ENCODE measurements at regions not wholly inside any gene's neighbourhood (a gene's known extent, or its start where the extent isn't known, plus 50 kb on each side); places are given as distances from the start of the nearest gene placed in this dataset.

DNA sequence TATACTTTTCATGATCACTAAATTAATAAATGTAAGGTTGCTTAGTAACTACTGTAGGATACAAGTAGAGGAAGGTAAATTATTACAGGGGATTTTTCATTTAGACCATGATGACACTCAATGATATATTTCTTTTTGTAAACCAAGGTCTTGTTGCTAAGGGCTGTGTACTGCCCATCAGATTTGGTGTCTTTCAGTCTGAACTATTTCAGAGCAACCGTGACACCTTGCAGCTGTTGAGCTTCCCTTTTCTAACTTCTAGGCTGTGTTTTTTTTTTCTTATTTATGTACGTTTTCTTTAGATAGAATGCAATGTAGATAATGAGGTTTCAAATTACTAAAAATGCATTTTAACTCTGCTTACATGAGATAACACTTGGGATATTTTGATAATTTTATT is 292.0 kb upstream of the MBL2 start:
- H3K9me3 ChIP-seq (ENCODE audit: low read depth): no peaks in the 10 kb centered on the region
- H3K4me1 ChIP-seq: no peaks in the 10 kb centered on the region
- Mint-ChIP-seq H3K4me1 (no peaks in the 10 kb centered on the region), H3K9me3 (no peaks in the 10 kb centered on the region), H3K27me3 (ENCODE audit: insufficient read depth, low read depth) (no peaks in the 10 kb centered on the region), H3K36me3 (no peaks in the 10 kb centered on the region), H3K27ac (no peak overlapping the region), H3K4me3 (no peak overlapping the region)
- H3K79me2 ChIP-seq (ENCODE audit: low read depth): no peaks in the 10 kb centered on the region
- H3F3A ChIP-seq (ENCODE audit: low read depth): no peaks in the 10 kb centered on the region
- no peak overlapping the region for H3K27ac ChIP-seq
- no peak overlapping the region for H2AFZ ChIP-seq (replicated peaks)
- no peaks in the 10 kb centered on the region for H3K27me3 ChIP-seq
- no peak overlapping the region for H3K4me3 ChIP-seq
- H3K9ac ChIP-seq: no peak overlapping the region
- no peaks in the 10 kb centered on the region for H4K20me1 ChIP-seq (ENCODE audit: low read depth)
- TF ChIP-seq, protein P1, sequence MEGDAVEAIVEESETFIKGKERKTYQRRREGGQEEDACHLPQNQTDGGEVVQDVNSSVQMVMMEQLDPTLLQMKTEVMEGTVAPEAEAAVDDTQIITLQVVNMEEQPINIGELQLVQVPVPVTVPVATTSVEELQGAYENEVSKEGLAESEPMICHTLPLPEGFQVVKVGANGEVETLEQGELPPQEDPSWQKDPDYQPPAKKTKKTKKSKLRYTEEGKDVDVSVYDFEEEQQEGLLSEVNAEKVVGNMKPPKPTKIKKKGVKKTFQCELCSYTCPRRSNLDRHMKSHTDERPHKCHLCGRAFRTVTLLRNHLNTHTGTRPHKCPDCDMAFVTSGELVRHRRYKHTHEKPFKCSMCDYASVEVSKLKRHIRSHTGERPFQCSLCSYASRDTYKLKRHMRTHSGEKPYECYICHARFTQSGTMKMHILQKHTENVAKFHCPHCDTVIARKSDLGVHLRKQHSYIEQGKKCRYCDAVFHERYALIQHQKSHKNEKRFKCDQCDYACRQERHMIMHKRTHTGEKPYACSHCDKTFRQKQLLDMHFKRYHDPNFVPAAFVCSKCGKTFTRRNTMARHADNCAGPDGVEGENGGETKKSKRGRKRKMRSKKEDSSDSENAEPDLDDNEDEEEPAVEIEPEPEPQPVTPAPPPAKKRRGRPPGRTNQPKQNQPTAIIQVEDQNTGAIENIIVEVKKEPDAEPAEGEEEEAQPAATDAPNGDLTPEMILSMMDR (IDR thresholded peaks at IDR 0.05): no peak
- no peak for TF ChIP-seq EZH2phosphoT487 (IDR thresholded peaks at IDR 0.05)
- no peak for TF ChIP-seq EZH2 (IDR thresholded peaks at IDR 0.05)
- H3K36me3 ChIP-seq: peaks cover 4% of the 10 kb centered on the region
- H3K4me2 ChIP-seq: no peak overlapping the region
- no peak for DNase-seq (ENCODE audit: low spot score)

GRCh38 chr10:53063805-53064204 is 291.2 kb upstream of the MBL2 start:
- Histone ChIP-seq H3K9me3 (ENCODE audit: low read depth) (no peaks in the 10 kb centered on the region), H3K9ac (no peak overlapping the region), H3K4me2 (no peak overlapping the region), H3K79me2 (ENCODE audit: low read depth) (no peaks in the 10 kb centered on the region), H3F3A (ENCODE audit: low read depth) (no peaks in the 10 kb centered on the region), H2AFZ (replicated peaks) (no peak overlapping the region), H3K36me3 (peaks cover 4% of the 10 kb centered on the region), H3K4me3 (no peak overlapping the region), H3K27me3 (no peaks in the 10 kb centered on the region), H3K27ac (no peak overlapping the region), H3K4me1 (no peaks in the 10 kb centered on the region), H4K20me1 (ENCODE audit: low read depth) (no peaks in the 10 kb centered on the region)
- TF ChIP-seq, protein P1 (IDR thresholded peaks at IDR 0.05): no peak
- Mint-ChIP-seq H3K36me3 (no peaks in the 10 kb centered on the region), H3K27me3 (ENCODE audit: insufficient read depth, low read depth) (no peaks in the 10 kb centered on the region), H3K27ac (no peak overlapping the region), H3K4me3 (no peak overlapping the region), H3K9me3 (no peaks in the 10 kb centered on the region), H3K4me1 (no peaks in the 10 kb centered on the region)
- no peak for DNase-seq (ENCODE audit: low spot score)

GRCh38 chr10:53052521-53053164 is 280.1 kb upstream of the MBL2 start:
- no peak overlapping the region for H3K4me3 Mint-ChIP-seq
- no peaks in the 10 kb centered on the region for H3K4me1 Mint-ChIP-seq
- TF ChIP-seq, protein P1 (IDR thresholded peaks at IDR 0.05): no peak
- TF ChIP-seq EZH2 (IDR thresholded peaks at IDR 0.05): no peak
- no peak for TF ChIP-seq EZH2phosphoT487 (IDR thresholded peaks at IDR 0.05)
- H3K4me1 ChIP-seq: no peaks in the 10 kb centered on the region
- H3K9me3 ChIP-seq (ENCODE audit: low read depth): no peaks in the 10 kb centered on the region
- no peak overlapping the region for H3K27ac Mint-ChIP-seq
- no peaks in the 10 kb centered on the region for H3F3A ChIP-seq (ENCODE audit: low read depth)
- no peaks in the 10 kb centered on the region for H3K27me3 Mint-ChIP-seq (ENCODE audit: insufficient read depth, low read depth)
- no peaks in the 10 kb centered on the region for H3K9me3 Mint-ChIP-seq
- H3K27ac ChIP-seq: no peak overlapping the region
- H3K79me2 ChIP-seq (ENCODE audit: low read depth): no peaks in the 10 kb centered on the region
- H2AFZ ChIP-seq (replicated peaks): peak overlapping the region; percentile 43
- H3K9ac ChIP-seq: no peak overlapping the region
- H3K36me3 ChIP-seq: no peaks in the 10 kb centered on the region
- no peak for DNase-seq (ENCODE audit: low spot score)
- H4K20me1 ChIP-seq (ENCODE audit: low read depth): no peaks in the 10 kb centered on the region
- no peaks in the 10 kb centered on the region for H3K36me3 Mint-ChIP-seq
- H3K27me3 ChIP-seq: no peaks in the 10 kb centered on the region
- no peak overlapping the region for H3K4me3 ChIP-seq
- no peak overlapping the region for H3K4me2 ChIP-seq
